GM19238 (cell line): ENCODE measurements at regions not wholly inside any gene's neighbourhood (a gene's known extent, or its start where the extent isn't known, plus 50 kb on each side); places are given as distances from the start of the nearest gene placed in this dataset.

Source experiments
- DNase-seq: peaks from one replicate; pipeline ENCODE4 v3.0.0; 2011; ENCODE audit warnings: low spot score; ENCODE audit not compliant: insufficient read length

- DNase-seq = no peak
Observed at GRCh38 chr6:133631421-133631820, 257.5 kb upstream of the TCF21 start.

DNA sequence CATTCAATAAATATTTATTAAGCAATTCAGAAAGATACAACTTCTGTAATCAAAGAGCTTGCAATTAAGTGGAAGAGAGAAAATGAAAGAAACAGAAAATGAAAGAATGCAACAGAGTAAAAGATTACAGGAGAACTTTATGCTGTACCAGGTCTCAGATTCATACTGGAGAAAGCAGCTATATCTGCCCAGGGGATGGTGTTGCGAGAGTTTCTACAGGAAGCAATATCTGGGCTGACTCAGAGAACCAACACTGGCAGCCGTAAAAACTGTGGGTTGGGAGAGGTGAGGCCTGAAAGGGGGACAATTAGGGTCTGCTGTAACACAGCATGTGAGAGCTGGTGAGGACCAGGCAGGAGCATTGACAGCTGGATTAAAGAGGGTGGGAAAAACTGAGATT is 256.7 kb upstream of the TCF21 start:
- no peak for DNase-seq

DNA sequence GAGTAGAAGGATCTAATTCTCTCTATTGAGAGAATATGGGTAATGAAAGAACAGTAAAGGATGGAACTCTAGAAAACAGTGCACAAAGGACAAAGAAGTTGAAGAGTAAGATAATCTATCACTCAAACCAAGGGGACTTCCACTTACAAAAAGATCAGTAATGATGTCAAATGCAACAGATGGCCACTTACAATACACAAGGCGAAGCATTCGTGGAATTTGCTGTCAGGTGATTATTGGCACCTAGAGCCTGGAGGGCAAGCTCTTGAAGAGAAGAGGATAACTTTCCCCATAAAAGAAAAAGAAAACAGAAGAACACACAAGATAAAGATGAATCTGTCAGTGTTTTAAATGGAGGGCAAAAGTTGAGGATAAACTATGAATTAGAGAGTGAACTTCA is 256.0 kb upstream of the TCF21 start:
- DNase-seq = no peak

- DNase-seq = no peak
Observed at GRCh38 chr6:133634474-133634873, 254.4 kb upstream of the TCF21 start.

GRCh38 chr6:133635447-133635846 is 253.5 kb upstream of the TCF21 start:
- no peak for DNase-seq

DNA sequence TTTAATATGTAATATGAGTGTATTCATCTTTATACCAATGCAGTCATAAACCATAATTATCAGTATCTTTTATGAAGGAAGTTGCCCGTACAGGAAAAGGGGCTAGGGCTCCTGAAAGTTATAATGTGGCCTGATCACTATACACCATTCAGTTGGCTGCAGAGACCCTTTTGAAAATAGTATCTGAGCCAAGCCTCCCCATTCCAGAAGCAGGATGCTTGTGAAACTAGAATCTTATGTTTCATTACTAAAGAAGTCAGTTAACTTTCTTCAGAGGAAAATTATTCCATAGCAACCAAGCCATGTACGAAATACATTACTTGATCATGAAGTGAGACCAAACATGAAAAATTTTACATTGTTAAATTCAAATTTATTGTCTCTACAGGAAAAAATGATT is 251.5 kb upstream of the TCF21 start:
- no peak for DNase-seq

- DNase-seq = no peak
Observed at GRCh38 chr6:133637874-133638273, 251.0 kb upstream of the TCF21 start.

DNA sequence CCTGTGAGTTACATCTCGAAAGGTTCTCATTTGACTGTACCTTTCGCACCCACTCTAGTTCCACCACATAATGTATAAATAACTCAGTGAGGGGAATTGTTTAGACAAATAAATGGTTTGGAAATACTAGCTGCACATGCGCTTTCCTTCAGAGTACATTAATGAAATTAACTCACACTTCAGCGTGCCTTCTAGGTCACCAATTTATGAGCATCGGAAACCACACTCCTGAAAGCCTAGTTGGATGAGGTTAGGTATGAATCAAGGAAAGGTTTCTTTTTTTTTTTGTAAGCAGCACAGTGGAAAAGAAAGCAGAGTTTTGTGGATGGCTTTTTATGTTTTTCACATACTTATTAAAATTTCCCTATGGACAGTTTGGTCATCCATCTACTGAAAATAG is 247.8 kb upstream of the TCF21 start:
- no peak for DNase-seq

GRCh38 chr6:133644548-133644891 is 244.4 kb upstream of the TCF21 start:
- DNase-seq = no peak

DNA sequence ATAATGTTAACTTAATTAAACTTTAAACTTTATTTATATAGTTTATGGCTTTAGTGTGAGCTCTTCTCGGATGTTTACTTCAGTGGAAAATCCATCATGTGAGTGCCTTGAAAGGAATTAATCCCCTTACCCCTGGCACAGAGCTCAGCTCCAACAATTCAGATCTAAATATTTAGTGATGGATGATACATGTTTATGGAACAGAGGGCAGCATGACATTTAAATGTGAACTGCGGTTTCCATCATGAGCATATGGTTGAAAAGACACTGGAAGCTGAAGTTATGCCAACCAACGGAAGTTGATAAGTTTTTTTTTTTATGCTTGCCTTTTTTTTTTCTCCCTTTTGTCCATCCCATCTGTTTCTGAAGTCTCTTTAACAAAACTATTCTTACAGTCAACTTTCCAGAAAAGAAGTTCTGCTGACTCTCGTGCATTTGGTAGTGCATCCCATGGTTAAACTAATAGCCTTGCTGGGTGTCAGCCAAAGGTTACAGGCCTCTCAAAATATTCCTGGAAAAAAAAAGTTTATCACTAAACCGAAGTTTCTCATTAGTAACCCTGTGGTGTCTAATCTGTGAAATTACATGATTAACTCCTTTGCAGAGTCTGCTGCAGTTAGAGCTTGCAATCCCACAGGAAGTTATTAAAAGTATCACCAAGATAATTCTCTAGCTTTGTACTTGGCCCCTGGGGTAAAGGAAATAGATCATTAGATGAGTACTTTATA is 243.9 kb upstream of the TCF21 start:
- no peak for DNase-seq

DNA sequence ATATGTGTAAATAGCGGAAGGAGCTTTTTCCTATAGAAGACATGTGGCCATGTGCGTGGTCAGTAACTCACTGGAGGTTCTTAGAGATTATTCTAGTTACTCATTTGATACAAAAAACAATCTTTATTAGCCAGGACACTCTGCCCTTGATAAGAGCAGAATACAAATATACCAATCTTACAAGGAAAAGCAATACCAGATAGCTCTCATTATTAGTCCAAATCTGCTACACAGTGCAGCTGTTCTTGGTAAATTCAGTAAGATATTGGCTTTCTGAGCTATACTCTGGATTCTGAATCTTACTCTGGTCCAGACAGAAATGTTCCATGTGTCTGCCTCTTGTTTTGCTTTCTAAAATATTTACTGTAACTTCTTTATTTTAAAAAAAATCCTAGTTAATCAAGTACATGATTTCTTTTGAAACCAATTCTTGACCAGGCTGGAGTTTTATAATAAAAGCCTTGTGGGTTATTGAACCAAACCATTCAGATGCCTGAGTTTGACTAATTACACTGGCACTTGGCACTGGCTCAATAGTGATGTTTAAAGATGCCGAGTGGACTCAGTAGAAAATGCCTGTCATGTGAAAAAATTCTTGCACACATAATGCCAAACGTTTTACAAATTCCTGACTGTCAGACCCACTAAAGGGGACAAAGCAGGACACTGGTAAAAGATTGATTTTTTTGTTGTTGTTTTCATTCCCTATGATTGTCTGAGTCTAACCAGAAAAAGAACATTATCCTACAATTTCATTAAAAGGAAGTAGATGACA is 242.8 kb upstream of the TCF21 start:
- no peak for DNase-seq

- no peak for DNase-seq
Observed at GRCh38 chr6:133648581-133648980, 240.3 kb upstream of the TCF21 start.

- DNase-seq = no peak
Observed at GRCh38 chr6:133671376-133671775, 217.5 kb upstream of the TCF21 start.

- DNase-seq = no peak
Observed at GRCh38 chr6:133673056-133673455, 215.9 kb upstream of the TCF21 start.

GRCh38 chr6:133674661-133675060 is 214.3 kb upstream of the TCF21 start:
- no peak for DNase-seq

GRCh38 chr6:133680994-133681393 is 207.9 kb upstream of the TCF21 start:
- no peak for DNase-seq

- no peak for DNase-seq
Observed at GRCh38 chr6:133681891-133682290, 207.0 kb upstream of the TCF21 start.

DNA sequence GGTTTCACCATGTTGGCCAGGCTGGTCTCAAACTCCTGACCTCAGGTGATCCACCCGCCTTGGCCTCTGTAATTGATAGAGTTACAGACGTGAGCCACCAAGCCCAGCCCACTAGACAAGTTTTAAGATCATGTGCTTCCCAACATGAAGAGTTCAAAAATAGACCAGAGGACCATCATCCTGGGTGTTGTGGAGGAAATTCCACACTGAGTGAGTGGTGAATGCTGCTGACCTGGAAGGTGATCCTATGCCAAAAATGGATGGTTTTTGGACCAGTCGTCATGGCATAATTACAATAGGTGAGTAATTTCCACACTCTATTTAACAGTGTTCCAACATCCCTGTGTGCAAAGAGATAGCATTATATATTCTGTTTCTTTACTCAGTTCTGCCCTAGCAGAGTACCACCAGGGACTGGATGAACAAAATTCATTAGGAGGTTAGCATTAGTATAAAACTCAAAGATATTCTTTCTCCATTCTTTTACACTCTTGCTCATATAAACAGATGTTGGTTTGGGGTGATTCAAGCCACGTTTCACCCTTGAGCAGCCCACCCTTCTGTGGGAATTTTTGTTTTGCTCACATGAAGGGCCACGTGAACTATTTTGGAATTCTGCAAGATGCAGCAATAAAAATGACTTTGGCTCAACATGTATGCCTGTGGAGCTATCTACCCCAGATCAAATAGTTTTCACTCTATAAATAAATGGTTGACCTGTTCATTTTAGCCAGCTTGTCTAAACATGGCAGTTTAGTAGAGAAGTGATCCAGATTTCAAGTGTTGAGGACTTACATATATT is 206.2 kb upstream of the TCF21 start:
- no peak for DNase-seq

DNA sequence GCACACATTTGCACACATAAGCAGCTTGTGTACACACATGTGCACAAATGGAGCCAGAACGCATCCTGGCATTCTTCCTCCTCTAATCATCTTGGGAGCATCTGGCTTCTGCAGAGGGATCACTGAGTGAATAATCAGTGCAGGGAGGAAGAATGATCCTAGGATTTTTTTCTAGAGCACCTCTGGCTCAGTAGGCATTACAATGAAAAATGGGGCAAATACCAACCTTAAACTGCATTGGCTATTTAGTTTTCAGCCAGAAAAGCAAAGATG is 205.7 kb upstream of the TCF21 start:
- DNase-seq = no peak

DNA sequence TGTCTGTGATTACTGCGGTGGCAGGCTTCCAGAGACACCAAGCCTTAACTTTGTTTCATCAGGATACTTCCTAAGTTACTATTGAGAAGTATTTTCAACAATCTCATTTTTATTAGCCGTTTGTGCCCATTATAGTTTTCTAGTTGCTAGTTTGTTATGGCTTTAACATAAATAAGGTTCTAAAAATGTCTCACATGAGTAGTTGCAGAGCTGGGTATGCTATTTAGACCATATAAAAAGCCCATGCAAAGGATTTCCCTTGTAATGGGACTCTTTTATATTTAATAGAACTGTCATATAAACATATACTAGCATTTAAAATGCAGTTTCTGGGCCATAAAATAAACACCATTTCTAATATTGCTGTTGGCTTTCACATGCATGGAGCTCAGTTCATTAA is 205.3 kb upstream of the TCF21 start:
- no peak for DNase-seq

- DNase-seq = no peak
Observed at GRCh38 chr6:133688705-133689492, 200.0 kb upstream of the TCF21 start.

DNA sequence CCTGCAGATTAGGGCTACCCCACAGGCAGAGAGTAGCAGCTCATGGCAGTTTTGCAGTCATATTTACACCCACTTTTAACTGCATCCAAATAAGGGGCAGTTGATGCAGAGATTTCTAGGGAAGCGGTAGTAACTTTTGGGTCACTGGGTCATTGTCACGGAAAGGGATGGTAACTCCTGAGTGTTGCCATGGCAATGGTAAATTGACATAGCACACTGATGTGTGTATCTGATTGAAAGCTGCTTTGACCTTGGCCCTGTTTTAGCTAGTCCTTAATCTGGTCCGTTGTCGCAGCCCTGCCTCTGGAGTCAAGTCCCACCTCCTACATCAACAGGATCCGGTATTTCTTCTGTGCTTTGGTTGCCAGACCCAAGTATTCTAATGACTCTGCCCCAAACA is 199.1 kb upstream of the TCF21 start:
- no peak for DNase-seq
